ENCODE measurements at regions not wholly inside any gene's neighbourhood (a gene's known extent, or its start where the extent isn't known, plus 50 kb on each side); places are given as distances from the start of the nearest gene placed in this dataset.
A peak's percentile ranks its signal among the peaks of the same experiment; 100 is the strongest.

GRCh38 chr10:108566316-108567107 is 1356.8 kb downstream of the XPNPEP1 start:
- ATAC-seq (no peak), DNase-seq (no peak)
- no peak overlapping the region for H3K27ac ChIP-seq (ENCODE audit: low read length)
- no peaks in the 10 kb centered on the region for H3K27me3 ChIP-seq (ENCODE audit: low read length)
- H3K9me2 ChIP-seq (replicated peaks; ENCODE audit: low read length) = no peaks in the 10 kb centered on the region
- H3K36me3 ChIP-seq (ENCODE audit: low read depth, low read length) = no peaks in the 10 kb centered on the region
- BruUV-seq (replicated peaks) = no TSS peak
- intact Hi-C loops (cut with micrococcal nuclease) = no loop called here
- POLR2A ChIA-PET (ENCODE audit: unreplicated experiment) = no interaction called here
- no peak overlapping the region for H2AFZ ChIP-seq (ENCODE audit: low read length)
- CTCF ChIA-PET = no interaction called here
- H4K20me1 ChIP-seq (ENCODE audit: low read length) = no peaks in the 10 kb centered on the region
- H3F3A ChIP-seq (ENCODE audit: low read length, unreplicated experiment) = no peaks in the 10 kb centered on the region
- no peaks in the 10 kb centered on the region for H3K79me2 ChIP-seq (ENCODE audit: low read length)
- no peaks in the 10 kb centered on the region for H3K9me3 ChIP-seq (ENCODE audit: low read length)
- no peak for TF ChIP-seq EZH2 (IDR thresholded peaks at IDR 0.05; ENCODE audit: low read length, unreplicated experiment)
- TF ChIP-seq CTCF (conservative IDR thresholded peaks at IDR 0.05; ENCODE audit: low read depth, low read length) = no peak
- H3K4me1 ChIP-seq (ENCODE audit: insufficient read depth, low read length) = peaks cover 27% of the 10 kb centered on the region
- no peak overlapping the region for H3K4me3 ChIP-seq (ENCODE audit: low read length)
- H3K4me2 ChIP-seq (ENCODE audit: low read length) = no peak overlapping the region
- no peak overlapping the region for H3K9ac ChIP-seq (ENCODE audit: low read length)

DNA sequence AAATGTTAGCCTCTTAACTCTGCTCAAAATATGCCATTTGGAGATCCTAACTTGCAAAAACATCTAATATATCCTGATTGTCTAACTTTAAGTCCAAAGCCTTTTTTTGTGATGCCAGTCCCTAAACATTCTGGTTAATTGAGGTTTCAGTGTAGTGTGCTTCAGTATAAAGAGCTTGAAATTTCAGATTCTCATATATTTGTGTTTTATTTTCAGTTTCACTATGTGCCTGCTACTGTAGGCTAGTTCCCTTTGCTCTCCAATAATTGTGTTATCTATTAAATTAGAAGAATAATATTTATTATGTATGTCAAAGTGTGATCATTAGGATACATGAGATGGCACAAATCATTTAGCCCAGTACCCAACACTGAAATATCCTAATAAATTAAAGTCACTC is 1361.2 kb downstream of the XPNPEP1 start:
- H3K9me3 ChIP-seq (ENCODE audit: low read length) = no peaks in the 10 kb centered on the region
- H3K27ac ChIP-seq (ENCODE audit: low read length) = peak overlapping the region; percentile 45
- H4K20me1 ChIP-seq (ENCODE audit: low read length) = no peaks in the 10 kb centered on the region
- no peak overlapping the region for H3K4me3 ChIP-seq (ENCODE audit: low read length)
- H3K36me3 ChIP-seq (ENCODE audit: low read depth, low read length) = no peaks in the 10 kb centered on the region
- intact Hi-C loops (cut with micrococcal nuclease) = loop anchor here (5.0 kb wide), 2 partner anchors 35 to 230 kb away; no protein-coding TSS in a partner anchor
- H3K4me1 ChIP-seq (ENCODE audit: insufficient read depth, low read length) = peaks cover 34% of the 10 kb centered on the region
- H3K79me2 ChIP-seq (ENCODE audit: low read length) = 0 out of 2 replicates have a peak, but pooled peaks cover 4% of the 10 kb centered on the region
- POLR2A ChIA-PET (ENCODE audit: unreplicated experiment) = interaction anchor here (0.9 kb wide), 1 partner anchor 12 kb away, joined by 4 read pairs; no protein-coding TSS in a partner anchor
- no peak for TF ChIP-seq EZH2phosphoT487 (IDR thresholded peaks at IDR 0.05; ENCODE audit: borderline replicate concordance, low read length)
- no peak for TF ChIP-seq EZH2 (IDR thresholded peaks at IDR 0.05; ENCODE audit: low read length, unreplicated experiment)
- TF ChIP-seq CTCF (conservative IDR thresholded peaks at IDR 0.05; ENCODE audit: low read depth, low read length) = no peak
- DNase-seq = no peak
- peak overlapping the region; percentile 31; the same call in 1 of the 2 replicates for H3K4me2 ChIP-seq (ENCODE audit: low read length)
- CTCF ChIA-PET = no interaction called here
- no peak overlapping the region for H2AFZ ChIP-seq (ENCODE audit: low read length)
- no peaks in the 10 kb centered on the region for H3K9me2 ChIP-seq (replicated peaks; ENCODE audit: low read length)
- ATAC-seq = no peak
- no peaks in the 10 kb centered on the region for H3K27me3 ChIP-seq (ENCODE audit: low read length)
- H3K9ac ChIP-seq (ENCODE audit: low read length) = no peak overlapping the region
- BruUV-seq (replicated peaks) = no TSS peak
- no peaks in the 10 kb centered on the region for H3F3A ChIP-seq (ENCODE audit: low read length, unreplicated experiment)

DNA sequence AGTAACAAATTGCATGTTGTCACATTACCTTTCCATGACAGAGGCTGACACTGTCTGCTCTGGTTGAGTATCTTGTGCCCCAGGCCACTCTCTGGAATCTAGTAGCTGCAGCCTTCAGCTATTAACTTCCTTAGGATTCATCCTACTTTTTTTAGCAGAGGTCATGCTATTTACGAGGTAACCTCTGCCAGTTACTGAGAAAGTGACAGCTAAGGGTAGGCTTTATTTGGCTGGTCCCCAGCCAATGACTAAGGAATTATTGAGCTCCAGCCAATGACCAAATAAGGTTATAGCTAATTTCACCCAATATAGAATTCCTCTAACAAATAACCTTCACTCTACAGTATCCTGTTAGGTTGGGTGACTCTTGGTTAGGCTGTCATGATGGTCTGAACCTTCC is 1361.7 kb downstream of the XPNPEP1 start:
- Histone ChIP-seq H3F3A (ENCODE audit: low read length, unreplicated experiment) (no peaks in the 10 kb centered on the region), H3K9ac (ENCODE audit: low read length) (no peak overlapping the region), H4K20me1 (ENCODE audit: low read length) (no peaks in the 10 kb centered on the region), H3K4me3 (ENCODE audit: low read length) (no peak overlapping the region), H3K4me1 (ENCODE audit: insufficient read depth, low read length) (peaks cover 32% of the 10 kb centered on the region), H2AFZ (ENCODE audit: low read length) (no peak overlapping the region), H3K9me3 (ENCODE audit: low read length) (no peaks in the 10 kb centered on the region), H3K79me2 (ENCODE audit: low read length) (0 out of 2 replicates have a peak, but pooled peaks cover 4% of the 10 kb centered on the region), H3K9me2 (replicated peaks; ENCODE audit: low read length) (no peaks in the 10 kb centered on the region), H3K4me2 (ENCODE audit: low read length) (peak overlapping the region; percentile 51), H3K36me3 (ENCODE audit: low read depth, low read length) (no peaks in the 10 kb centered on the region), H3K27me3 (ENCODE audit: low read length) (no peaks in the 10 kb centered on the region), H3K27ac (ENCODE audit: low read length) (peak overlapping the region; percentile 57)
- TF ChIP-seq CTCF (conservative IDR thresholded peaks at IDR 0.05; ENCODE audit: low read depth, low read length) (no peak), EZH2phosphoT487 (IDR thresholded peaks at IDR 0.05; ENCODE audit: borderline replicate concordance, low read length) (no peak), EZH2 (IDR thresholded peaks at IDR 0.05; ENCODE audit: low read length, unreplicated experiment) (no peak)
- DNase-seq (peak; percentile 95), ATAC-seq (peak; percentile 84)
- BruUV-seq (replicated peaks) = no TSS peak
- POLR2A ChIA-PET (ENCODE audit: unreplicated experiment) = interaction anchor here (0.9 kb wide), 1 partner anchor 12 kb away, joined by 4 read pairs; no protein-coding TSS in a partner anchor
- CTCF ChIA-PET = no interaction called here
- intact Hi-C loops (cut with micrococcal nuclease) = loop anchor here (5.0 kb wide), 2 partner anchors 36 to 231 kb away; no protein-coding TSS in a partner anchor
